Gastroesophageal sphincter (tissue), 4 donors: ENCODE measurements at regions not wholly inside any gene's neighbourhood (a gene's known extent, or its start where the extent isn't known, plus 50 kb on each side); places are given as distances from the start of the nearest gene placed in this dataset.

Source experiments
- ATAC-seq: fragments of 150-250 bp; one replicate; pipeline ENCODE4 v1.9.1; 2016; ENCODE audit warnings: mild to moderate bottlenecking, moderate library complexity
- H3K27ac ChIP-seq, 4 donors: fragments of 200-600 bp; sonication (generic) in 3 of 4; 1 replicate in 3 of 4; 2 replicates in 1 of 4; pipeline ENCODE4 v1.5.1; 2016 to 2019
- H3K27me3 ChIP-seq: fragments of 200-600 bp; sonication (generic); one replicate; pipeline ENCODE4 v1.5.1; 2019
- H3K36me3 ChIP-seq, 2 donors: fragments of 200-600 bp; sonication (generic); one replicate each; pipeline ENCODE4 v1.5.1; 2019; ENCODE audit warnings: control low read depth in 1 of 2
- H3K4me1 ChIP-seq, 3 donors: fragments of 200-600 bp; sonication (generic); 1 replicate in 2 of 3; 2 replicates in 1 of 3; pipeline ENCODE4 v1.5.1; 2016 to 2019; ENCODE audit warnings: control low read depth in 2 of 3
- H3K4me3 ChIP-seq, 2 donors: fragments of 200-600 bp; sonication (generic); one replicate each; pipeline ENCODE4 v1.5.1; 2019; ENCODE audit warnings: mild to moderate bottlenecking in 1 of 2, moderate library complexity in 1 of 2
- H3K9me3 ChIP-seq, 3 donors: fragments of 200-600 bp; sonication (generic); one replicate each; pipeline ENCODE4 v1.5.1; 2017 to 2019; ENCODE audit warnings: control low read depth in 2 of 3
- EP300 ChIP-seq: sonication (generic); formaldehyde crosslinking; IDR thresholded peaks from one replicate; pipeline ENCODE4 v1.6.1; 2017; ENCODE audit warnings: antibody characterized with exemption, mild to moderate bottlenecking
- POLR2A ChIP-seq, 2 donors: fragments of 450-650 bp; IDR thresholded peaks; one replicate each; pipeline ENCODE4 v1.6.1; 2017; ENCODE audit warnings: antibody characterized with exemption in 2 of 2, mild to moderate bottlenecking in 2 of 2, moderate library complexity in 1 of 2
- POLR2AphosphoS5 ChIP-seq: sonication (generic); formaldehyde crosslinking; IDR thresholded peaks from one replicate; pipeline ENCODE4 v1.6.1; 2017; ENCODE audit warnings: antibody characterized with exemption
- WGBS, 2 donors: methylation state at CpG; one replicate each; pipeline ENCODE4 v1.1.5; 2018; ENCODE audit warnings: low coverage in 1 of 2; 5-methylcytosine and 5-hydroxymethylcytosine counted together
- TF ChIP-seq, protein P1 (sequence below), 4 experiments: fragments of 200-600 bp in 2 of 4; fragments of 450-650 bp in 2 of 4; sonication (generic) in 1 of 4; IDR thresholded peaks; one replicate each; pipeline ENCODE4 v1.5.1; 2017 to 2019; ENCODE audit warnings: antibody characterized with exemption in 4 of 4, mild to moderate bottlenecking in 2 of 4, moderate library complexity in 2 of 4

DNA sequence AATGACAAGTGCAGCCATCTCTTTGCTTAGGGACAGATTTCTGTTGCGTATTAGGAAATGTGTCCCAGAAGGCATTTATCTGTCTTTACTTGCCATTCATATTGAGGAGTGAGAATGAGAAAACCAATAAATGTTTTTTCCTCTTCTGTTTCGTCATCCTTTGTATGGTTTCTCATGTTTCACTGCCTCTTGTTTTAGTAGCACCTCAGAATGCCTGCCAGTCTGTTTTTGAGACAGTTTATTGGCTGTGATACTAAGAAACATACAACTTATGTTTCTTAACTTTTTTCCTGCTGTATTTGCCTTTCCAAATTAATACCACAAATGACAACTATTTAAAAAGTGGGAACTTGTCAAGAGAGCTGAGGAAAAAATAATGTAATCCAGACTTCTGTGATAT lies 390.2 kb upstream of the GOLIM4 start:
- H3K9me3 ChIP-seq = no peaks in the 10 kb centered on the region
- TF ChIP-seq POLR2AphosphoS5 (no peak), EP300 (no peak), POLR2A (IDR thresholded peaks at IDR 0.05) (no peak)
- TF ChIP-seq, protein P1, sequence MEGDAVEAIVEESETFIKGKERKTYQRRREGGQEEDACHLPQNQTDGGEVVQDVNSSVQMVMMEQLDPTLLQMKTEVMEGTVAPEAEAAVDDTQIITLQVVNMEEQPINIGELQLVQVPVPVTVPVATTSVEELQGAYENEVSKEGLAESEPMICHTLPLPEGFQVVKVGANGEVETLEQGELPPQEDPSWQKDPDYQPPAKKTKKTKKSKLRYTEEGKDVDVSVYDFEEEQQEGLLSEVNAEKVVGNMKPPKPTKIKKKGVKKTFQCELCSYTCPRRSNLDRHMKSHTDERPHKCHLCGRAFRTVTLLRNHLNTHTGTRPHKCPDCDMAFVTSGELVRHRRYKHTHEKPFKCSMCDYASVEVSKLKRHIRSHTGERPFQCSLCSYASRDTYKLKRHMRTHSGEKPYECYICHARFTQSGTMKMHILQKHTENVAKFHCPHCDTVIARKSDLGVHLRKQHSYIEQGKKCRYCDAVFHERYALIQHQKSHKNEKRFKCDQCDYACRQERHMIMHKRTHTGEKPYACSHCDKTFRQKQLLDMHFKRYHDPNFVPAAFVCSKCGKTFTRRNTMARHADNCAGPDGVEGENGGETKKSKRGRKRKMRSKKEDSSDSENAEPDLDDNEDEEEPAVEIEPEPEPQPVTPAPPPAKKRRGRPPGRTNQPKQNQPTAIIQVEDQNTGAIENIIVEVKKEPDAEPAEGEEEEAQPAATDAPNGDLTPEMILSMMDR (IDR thresholded peaks at IDR 0.05) = no peak
- H3K4me1 ChIP-seq = no peaks in the 10 kb centered on the region
- H3K4me3 ChIP-seq = no peak overlapping the region
- WGBS, 2 donors = 75% methylated on average over 2 of the region's 2 CpGs; no CpG with 5 or more reads in 1 of the 2 donors
- no peak for ATAC-seq
- H3K27ac ChIP-seq = no peak overlapping the region
- no peaks in the 10 kb centered on the region for H3K36me3 ChIP-seq
- H3K27me3 ChIP-seq = no peaks in the 10 kb centered on the region

DNA sequence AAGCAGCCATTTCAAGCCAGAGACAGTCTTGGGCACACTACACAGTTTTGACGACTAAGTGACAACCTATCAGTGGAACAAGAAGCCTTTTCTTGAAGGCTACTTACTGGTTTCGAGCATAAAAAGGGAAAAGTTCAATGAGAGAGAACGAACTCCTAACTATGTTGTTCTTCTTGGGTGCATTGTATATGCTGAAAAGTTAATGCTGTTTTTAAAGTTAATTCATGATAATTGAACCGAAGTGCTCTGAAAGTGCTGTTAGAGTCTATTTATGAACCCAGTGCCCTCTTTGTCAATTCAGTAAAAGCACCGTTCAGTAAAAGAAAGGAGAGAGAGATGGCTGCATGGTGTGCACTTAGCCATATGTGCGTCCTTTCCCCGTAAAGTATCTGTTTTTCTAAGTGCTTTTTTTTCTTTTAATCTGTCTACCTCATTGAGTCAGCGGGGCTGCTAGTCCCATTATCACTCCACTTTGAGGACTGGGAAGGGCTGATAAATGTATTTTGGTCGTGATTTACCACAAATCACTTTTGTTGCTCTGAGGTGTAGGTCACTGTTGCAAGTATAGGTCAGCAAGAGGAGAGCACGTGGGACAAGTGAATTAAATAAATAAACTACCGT lies 380.7 kb upstream of the GOLIM4 start:
- Histone ChIP-seq H3K4me3 (no peak overlapping the region), H3K9me3 (no peaks in the 10 kb centered on the region), H3K27me3 (no peaks in the 10 kb centered on the region), H3K27ac (no peak overlapping the region), H3K4me1 (no peaks in the 10 kb centered on the region), H3K36me3 (no peaks in the 10 kb centered on the region)
- TF ChIP-seq POLR2AphosphoS5 (no peak), EP300 (no peak), POLR2A (IDR thresholded peaks at IDR 0.05) (no peak)
- TF ChIP-seq, protein P1 (IDR thresholded peaks at IDR 0.05) = no peak
- no peak for ATAC-seq
- 62 to 79% methylated on average over 10 to 11 of the region's 11 CpGs for WGBS, 2 donors

DNA sequence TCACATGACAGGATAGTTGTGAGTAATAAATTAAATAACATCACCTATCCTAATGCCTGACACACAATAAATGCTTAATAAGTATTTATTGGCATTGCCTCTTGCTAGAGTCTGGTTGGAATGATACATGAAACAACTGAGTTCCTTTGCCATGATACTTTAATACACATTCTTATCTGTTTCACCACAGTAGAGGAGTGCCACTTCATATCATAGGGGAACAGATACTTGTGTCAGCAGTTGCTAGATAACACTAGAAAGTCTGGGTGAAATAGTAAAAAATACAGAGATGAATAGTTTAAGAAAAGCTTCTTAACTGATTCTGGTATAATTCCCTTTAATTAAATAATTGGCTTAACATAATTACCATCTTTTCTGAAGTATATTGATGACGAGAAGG lies 380.0 kb upstream of the GOLIM4 start:
- TF ChIP-seq EP300 (no peak), POLR2A (IDR thresholded peaks at IDR 0.05) (no peak), POLR2AphosphoS5 (no peak)
- TF ChIP-seq, protein P1 (IDR thresholded peaks at IDR 0.05) = no peak
- H3K9me3 ChIP-seq = no peaks in the 10 kb centered on the region
- ATAC-seq = no peak
- no peaks in the 10 kb centered on the region for H3K36me3 ChIP-seq
- no peaks in the 10 kb centered on the region for H3K27me3 ChIP-seq
- H3K4me1 ChIP-seq = no peaks in the 10 kb centered on the region
- no peak overlapping the region for H3K27ac ChIP-seq
- H3K4me3 ChIP-seq = no peak overlapping the region
- WGBS, 2 donors = 91 to 95% methylated on average over 1 of the region's 1 CpG

DNA sequence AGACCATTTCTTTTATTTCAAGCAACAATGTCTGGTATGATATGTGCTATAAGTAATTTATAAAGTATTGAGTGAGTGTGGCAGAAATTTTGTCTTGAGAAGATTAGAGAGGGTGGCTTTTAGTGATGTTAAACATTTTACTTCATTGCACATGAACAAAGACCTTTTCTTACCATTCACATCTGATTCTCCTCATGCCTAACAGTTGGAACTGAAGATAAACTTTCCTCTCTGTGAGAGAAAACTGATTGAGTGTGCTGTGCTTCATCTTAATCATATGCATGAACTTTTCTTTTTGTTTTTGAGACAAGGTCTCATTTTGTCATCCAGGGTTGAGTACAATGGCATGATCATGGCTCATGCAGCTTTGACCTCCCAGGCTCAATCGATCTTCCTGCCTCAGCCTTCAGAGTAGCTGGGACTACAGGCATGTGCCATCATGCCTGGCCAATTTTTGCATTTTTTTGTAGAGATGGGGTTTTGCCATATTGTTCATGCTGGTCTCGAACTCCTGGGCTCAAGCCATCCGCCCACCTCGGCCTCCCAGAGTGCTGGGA lies 377.7 kb upstream of the GOLIM4 start:
- H3K4me3 ChIP-seq = no peak overlapping the region
- H3K9me3 ChIP-seq = no peaks in the 10 kb centered on the region
- TF ChIP-seq POLR2A (IDR thresholded peaks at IDR 0.05) = no peak
- TF ChIP-seq POLR2AphosphoS5 = no peak
- TF ChIP-seq, protein P1 (IDR thresholded peaks at IDR 0.05) = no peak
- no peak for TF ChIP-seq EP300
- ATAC-seq = no peak
- H3K27me3 ChIP-seq = no peaks in the 10 kb centered on the region
- WGBS, 2 donors = 80 to 89% methylated on average over 1 to 4 of the region's 4 CpGs
- no peaks in the 10 kb centered on the region for H3K4me1 ChIP-seq
- H3K36me3 ChIP-seq = no peaks in the 10 kb centered on the region
- H3K27ac ChIP-seq = no peak overlapping the region

DNA sequence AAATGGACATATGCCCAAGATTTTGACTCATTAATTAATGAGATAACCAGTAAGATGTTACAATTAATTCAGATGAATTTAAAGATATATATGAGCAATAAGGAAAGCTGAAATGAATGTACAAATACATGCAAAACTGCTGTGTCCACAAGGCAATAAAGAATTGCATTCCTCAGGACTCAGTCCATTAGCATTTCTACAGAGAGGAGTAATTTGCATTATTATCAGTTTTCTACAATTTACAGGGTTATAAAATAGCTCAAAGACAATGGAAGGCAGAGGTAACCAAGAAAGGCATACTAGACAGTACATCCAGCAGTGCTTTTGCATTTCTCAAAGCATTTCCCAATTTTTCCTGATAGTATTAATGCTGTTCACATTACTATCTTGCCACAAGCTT lies 377.1 kb upstream of the GOLIM4 start:
- TF ChIP-seq POLR2A (IDR thresholded peaks at IDR 0.05) (no peak), POLR2AphosphoS5 (no peak), EP300 (no peak)
- TF ChIP-seq, protein P1 (IDR thresholded peaks at IDR 0.05) = no peak
- ATAC-seq = no peak

More for the DNA sequence above, 377.1 kb upstream of the GOLIM4 start:
- no peak overlapping the region for H3K4me3 ChIP-seq
- no peaks in the 10 kb centered on the region for H3K4me1 ChIP-seq
- no peaks in the 10 kb centered on the region for H3K27me3 ChIP-seq
- H3K27ac ChIP-seq = no peak overlapping the region
- no peaks in the 10 kb centered on the region for H3K9me3 ChIP-seq
- no peaks in the 10 kb centered on the region for H3K36me3 ChIP-seq
